Large intestine (tissue), 3 donors: ENCODE measurements at regions not wholly inside any gene's neighbourhood (a gene's known extent, or its start where the extent isn't known, plus 50 kb on each side); places are given as distances from the start of the nearest gene placed in this dataset.
"Not testable (repeated sequence)": the region's sequence is repeated elsewhere in the genome, so short reads cannot be mapped to it uniquely, and the experiment has no call there.

Source experiments
- DNase-seq, 2 donors: peaks; one replicate each; pipeline versions ENCODE4 v3.0.0 to v3.0.0-alpha.2; 2013
- H3K27ac ChIP-seq: one replicate; pipeline ENCODE4 v1.5.1; 2013; ENCODE audit warnings: low read length
- H3K27me3 ChIP-seq: 2 replicates; pipeline ENCODE4 v1.6.1; 2013; ENCODE audit warnings: low read length; ENCODE audit not compliant: control insufficient read depth, insufficient read depth
- H3K36me3 ChIP-seq: 2 replicates; pipeline ENCODE4 v1.6.1; 2013; ENCODE audit warnings: low read length; ENCODE audit not compliant: control insufficient read depth, insufficient read depth
- H3K4me1 ChIP-seq: one replicate; pipeline ENCODE4 v1.6.1; 2013; ENCODE audit warnings: low read length; ENCODE audit not compliant: control insufficient read depth, insufficient read depth
- H3K4me3 ChIP-seq: one replicate; pipeline ENCODE4 v1.5.1; 2013; ENCODE audit warnings: low read length
- H3K9me3 ChIP-seq: one replicate; pipeline ENCODE4 v1.6.1; 2013; ENCODE audit warnings: mild to moderate bottlenecking, low read depth, low read length, moderate library complexity; ENCODE audit not compliant: control insufficient read depth
- WGBS: methylation state at CpG from one replicate; pipeline ENCODE4 v1.1.5; 2013; ENCODE audit warnings: low lambda C conversion rate; ENCODE audit not compliant: insufficient coverage; 5-methylcytosine and 5-hydroxymethylcytosine counted together

- DNase-seq = no peak
- WGBS = 100% methylated on average over 1 of the region's 1 CpG
- no peaks in the 10 kb centered on the region for H3K27me3 ChIP-seq
- H3K4me3 ChIP-seq = no peak overlapping the region
- H3K4me1 ChIP-seq = no peaks in the 10 kb centered on the region
- no peaks in the 10 kb centered on the region for H3K36me3 ChIP-seq
- no peaks in the 10 kb centered on the region for H3K9me3 ChIP-seq
- no peak overlapping the region for H3K27ac ChIP-seq
These were observed 54.5 kb upstream of the PRKD1 start for GRCh38 chr14:29982171-29982570.

DNA sequence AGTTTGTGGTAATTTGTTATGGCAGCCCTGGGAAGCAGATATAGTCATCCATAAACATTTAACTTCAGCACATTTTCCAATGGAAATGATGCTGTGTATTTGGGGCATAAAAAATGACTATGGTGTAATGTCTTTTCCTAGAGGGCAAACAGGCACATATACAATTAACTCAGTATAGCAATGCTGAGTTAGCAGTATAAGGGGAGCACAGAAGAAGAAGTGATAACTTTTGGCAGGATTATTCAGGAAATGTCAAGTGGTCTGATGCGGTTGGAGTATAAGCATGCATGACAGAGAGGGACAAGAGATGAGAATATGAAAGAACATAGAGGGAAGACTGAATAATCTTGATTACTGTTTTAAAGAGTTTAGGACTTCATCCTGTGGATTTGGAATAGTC is 55.3 kb upstream of the PRKD1 start:
- H3K27ac ChIP-seq = no peak overlapping the region
- H3K4me1 ChIP-seq = no peaks in the 10 kb centered on the region
- H3K36me3 ChIP-seq = no peaks in the 10 kb centered on the region
- no peaks in the 10 kb centered on the region for H3K27me3 ChIP-seq
- H3K9me3 ChIP-seq = no peaks in the 10 kb centered on the region
- 86% methylated on average over 1 of the region's 1 CpG for WGBS
- DNase-seq = no peak
- H3K4me3 ChIP-seq = no peak overlapping the region

DNA sequence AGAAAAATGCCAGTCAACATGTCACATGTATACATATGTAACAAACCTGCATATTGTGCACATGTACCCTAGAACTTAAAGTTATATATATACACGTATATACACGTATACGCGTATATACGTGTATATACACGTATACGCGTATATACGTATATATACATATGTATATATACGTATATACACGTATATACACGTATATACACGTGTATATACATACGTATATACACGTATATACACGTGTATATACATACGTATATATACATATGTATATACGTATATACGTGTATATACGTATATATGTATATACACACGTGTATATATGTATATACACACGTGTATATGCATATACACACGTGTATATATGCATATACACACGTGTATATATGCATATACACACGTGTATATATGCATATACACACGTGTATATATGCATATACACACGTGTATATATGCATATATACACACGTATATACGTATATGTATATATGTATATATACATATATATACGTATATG is 62.8 kb upstream of the PRKD1 start:
- H3K4me3 ChIP-seq, H3K4me1 ChIP-seq, DNase-seq, H3K27me3 ChIP-seq, H3K9me3 ChIP-seq, H3K36me3 ChIP-seq, H3K27ac ChIP-seq: not testable (repeated sequence)
- WGBS = 100% methylated on average over 7 of the region's 30 CpGs

- WGBS = 88% methylated on average over 1 of the region's 2 CpGs
- no peaks in the 10 kb centered on the region for H3K36me3 ChIP-seq
- no peak for DNase-seq
- H3K27ac ChIP-seq = no peak overlapping the region
- no peaks in the 10 kb centered on the region for H3K9me3 ChIP-seq
- H3K4me3 ChIP-seq = no peak overlapping the region
- H3K4me1 ChIP-seq = peaks cover 4% of the 10 kb centered on the region
- no peaks in the 10 kb centered on the region for H3K27me3 ChIP-seq
These were observed 63.3 kb upstream of the PRKD1 start for GRCh38 chr14:29990993-29991392.

DNA sequence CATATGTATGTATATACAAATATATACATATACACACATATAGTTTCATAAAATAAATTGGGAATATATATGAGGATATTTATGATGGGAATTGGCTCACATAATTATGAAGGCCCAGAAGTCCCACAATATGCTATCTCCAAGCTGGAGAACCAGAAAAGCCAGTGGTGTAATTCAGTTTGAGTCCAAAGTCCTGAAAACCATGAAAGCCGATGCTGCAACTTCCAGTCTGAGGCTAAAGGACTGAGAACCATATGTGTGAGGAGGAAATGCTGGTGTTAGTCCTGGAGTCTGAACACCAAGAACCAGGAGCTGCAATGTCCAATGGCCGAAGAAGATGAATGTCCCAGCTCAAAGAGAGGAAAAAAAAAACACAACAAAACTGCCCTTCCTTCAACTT is 65.5 kb upstream of the PRKD1 start:
- WGBS = no CpG with 5 or more reads among the region's 2 CpGs
- Histone ChIP-seq H3K27me3 (no peaks in the 10 kb centered on the region), H3K27ac (no peak overlapping the region), H3K9me3 (no peaks in the 10 kb centered on the region), H3K4me1 (peaks cover 4% of the 10 kb centered on the region), H3K36me3 (no peaks in the 10 kb centered on the region), H3K4me3 (no peak overlapping the region)
- peak; percentile 77 to 90 for DNase-seq

- H3K36me3 ChIP-seq = no peaks in the 10 kb centered on the region
- DNase-seq = no peak
These were observed 71.4 kb upstream of the PRKD1 start for GRCh38 chr14:29999013-29999539.

GRCh38 chr14:30002859-30003258 is 75.2 kb upstream of the PRKD1 start:
- Histone ChIP-seq H3K4me3 (no peak overlapping the region), H3K27me3 (no peaks in the 10 kb centered on the region), H3K9me3 (no peaks in the 10 kb centered on the region), H3K4me1 (no peaks in the 10 kb centered on the region), H3K36me3 (no peaks in the 10 kb centered on the region), H3K27ac (no peak overlapping the region)
- no CpG with 5 or more reads among the region's 5 CpGs for WGBS
- peak; percentile 23 to 46 for DNase-seq

More at GRCh38 chr14:29999013-29999539, 71.4 kb upstream of the PRKD1 start:
- Histone ChIP-seq H3K4me1 (no peaks in the 10 kb centered on the region), H3K27ac (no peak overlapping the region), H3K27me3 (no peaks in the 10 kb centered on the region), H3K9me3 (no peaks in the 10 kb centered on the region), H3K4me3 (no peak overlapping the region)
- WGBS = 86% methylated on average over 1 of the region's 3 CpGs

GRCh38 chr14:30005114-30005808 is 77.6 kb upstream of the PRKD1 start:
- peak; percentile 53 to 72 for DNase-seq
- Histone ChIP-seq H3K36me3 (no peaks in the 10 kb centered on the region), H3K9me3 (no peaks in the 10 kb centered on the region), H3K4me1 (no peaks in the 10 kb centered on the region), H3K4me3 (no peak overlapping the region), H3K27me3 (no peaks in the 10 kb centered on the region), H3K27ac (no peak overlapping the region)
- 50% methylated on average over 2 of the region's 8 CpGs for WGBS

DNA sequence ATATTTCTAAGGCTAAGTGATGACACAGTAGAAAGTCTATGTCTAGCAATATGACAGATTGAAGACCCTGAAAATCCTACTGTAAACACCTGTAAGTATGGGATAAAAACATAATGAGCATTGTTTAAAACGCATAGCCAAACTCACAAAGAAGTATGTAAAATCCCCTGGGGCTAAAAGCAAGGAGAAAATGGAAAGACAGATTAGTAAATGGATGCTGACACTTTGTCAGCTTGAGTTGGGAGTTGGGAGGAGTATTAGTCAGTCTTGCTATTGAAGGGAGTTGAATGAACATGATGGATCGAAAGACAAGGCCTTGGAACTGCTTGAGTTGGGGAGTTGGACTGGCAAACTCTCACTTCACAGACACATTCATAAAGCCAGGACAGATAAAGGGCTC is 79.0 kb upstream of the PRKD1 start:
- WGBS = 79% methylated on average over 2 of the region's 2 CpGs
- no peak overlapping the region for H3K27ac ChIP-seq

DNA sequence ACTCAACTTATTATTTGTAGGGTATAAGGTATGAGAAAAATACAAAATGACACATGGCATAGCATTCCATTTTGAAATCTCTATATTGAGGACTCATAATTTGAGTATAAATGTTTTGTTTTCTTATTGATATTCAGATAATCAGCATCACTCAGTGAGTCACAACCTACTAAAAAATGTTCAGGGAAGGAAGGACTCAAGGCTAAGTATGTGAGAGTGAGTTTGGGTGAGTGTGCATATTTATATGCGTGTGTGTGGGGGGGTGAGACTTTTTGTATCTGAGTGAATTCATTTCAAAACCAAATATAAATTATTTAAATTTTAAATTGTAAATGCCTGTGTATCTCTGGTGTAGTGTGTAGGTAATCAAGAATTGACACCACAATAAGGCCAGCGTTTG is 87.8 kb upstream of the PRKD1 start:
- no peaks in the 10 kb centered on the region for H3K4me1 ChIP-seq
- no peaks in the 10 kb centered on the region for H3K27me3 ChIP-seq
- DNase-seq = no peak
- no peaks in the 10 kb centered on the region for H3K9me3 ChIP-seq
- no peak overlapping the region for H3K27ac ChIP-seq
- no peak overlapping the region for H3K4me3 ChIP-seq
- WGBS = no CpG with 5 or more reads among the region's 2 CpGs
- H3K36me3 ChIP-seq = no peaks in the 10 kb centered on the region

More for the DNA sequence above, 79.0 kb upstream of the PRKD1 start:
- no peaks in the 10 kb centered on the region for H3K9me3 ChIP-seq
- no peak overlapping the region for H3K4me3 ChIP-seq
- H3K27me3 ChIP-seq = no peaks in the 10 kb centered on the region
- H3K4me1 ChIP-seq = no peaks in the 10 kb centered on the region
- DNase-seq = no peak
- H3K36me3 ChIP-seq = no peaks in the 10 kb centered on the region

DNA sequence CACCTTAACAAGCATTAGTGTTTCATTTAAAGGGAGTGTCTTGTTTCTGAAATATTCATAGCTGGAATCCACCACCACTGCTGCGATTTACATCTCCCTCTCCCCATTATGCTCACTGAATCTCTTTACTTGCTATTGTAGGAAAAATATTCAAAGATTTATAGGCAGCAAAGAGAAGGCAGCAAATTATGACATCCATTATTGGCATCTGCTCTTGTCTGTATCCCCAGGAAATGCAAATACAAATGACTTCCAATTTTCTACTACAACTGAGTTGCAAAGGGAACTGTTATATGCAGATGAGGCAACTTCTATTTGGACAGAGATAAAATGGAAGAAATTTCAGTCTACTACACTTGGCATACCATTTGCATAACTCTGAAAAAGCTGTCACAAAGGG is 88.4 kb upstream of the PRKD1 start:
- Histone ChIP-seq H3K27me3 (no peaks in the 10 kb centered on the region), H3K4me3 (no peak overlapping the region), H3K27ac (no peak overlapping the region), H3K36me3 (no peaks in the 10 kb centered on the region), H3K9me3 (no peaks in the 10 kb centered on the region), H3K4me1 (no peaks in the 10 kb centered on the region)
- DNase-seq = no peak
- no CpG with 5 or more reads among the region's 1 CpG for WGBS
